Upper lobe of left lung (tissue), 6 donors: ENCODE measurements at regions not wholly inside any gene's neighbourhood (a gene's known extent, or its start where the extent isn't known, plus 50 kb on each side); places are given as distances from the start of the nearest gene placed in this dataset.

Source experiments
- ATAC-seq, 2 donors: fragments of 200-7000 bp; cut with Tn5 transposase; one replicate each; pipeline ENCODE4 v1.9.1; 2022; ENCODE audit warnings: mild to moderate bottlenecking in 2 of 2, moderate library complexity in 2 of 2; ENCODE audit not compliant: low FRiP score in 2 of 2
- DNase-seq, 2 donors: peaks; one replicate each; pipeline ENCODE4 v3.0.0-alpha.2; 2019 to 2020
- H3K27ac ChIP-seq, 4 donors: fragments of 200-600 bp; sonication (generic); one replicate each; pipeline ENCODE4 v1.5.1; 2016 to 2019
- H3K27me3 ChIP-seq, 4 donors: fragments of 200-600 bp; sonication (generic); one replicate each; pipeline ENCODE4 v1.5.1; 2017 to 2019
- H3K36me3 ChIP-seq, 4 donors: fragments of 200-600 bp; sonication (generic); one replicate each; pipeline ENCODE4 v1.5.1; 2016 to 2019
- H3K4me1 ChIP-seq, 4 donors: fragments of 200-600 bp; sonication (generic); one replicate each; pipeline ENCODE4 v1.5.1; 2018 to 2019
- H3K4me3 ChIP-seq, 4 donors: fragments of 200-600 bp; sonication (generic); one replicate each; pipeline ENCODE4 v1.5.1; 2017 to 2019; ENCODE audit warnings: mild to moderate bottlenecking in 2 of 4, moderate library complexity in 1 of 4
- H3K9me3 ChIP-seq, 4 donors: fragments of 200-600 bp; sonication (generic); one replicate each; pipeline ENCODE4 v1.5.1; 2018 to 2019
- CTCF ChIP-seq, 6 experiments: fragments of 450-650 bp in 4 of 6; fragments of 200-600 bp in 2 of 6; sonication (generic) in 2 of 6; IDR thresholded peaks; one replicate each; pipeline ENCODE4 v1.5.1; 2016 to 2019; ENCODE audit warnings: antibody characterized with exemption in 6 of 6
- EP300 ChIP-seq, 4 donors: sonication (generic); formaldehyde crosslinking; IDR thresholded peaks; one replicate each; pipeline ENCODE4 v1.5.1; 2017; ENCODE audit warnings: antibody characterized with exemption in 4 of 4, control low read depth in 2 of 4
- POLR2A ChIP-seq, 4 donors: fragments of 450-650 bp; IDR thresholded peaks; one replicate each; pipeline ENCODE4 v1.5.1; 2016 to 2017; ENCODE audit warnings: antibody characterized with exemption in 4 of 4, mild to moderate bottlenecking in 2 of 4
- POLR2AphosphoS5 ChIP-seq, 2 donors: sonication (generic); formaldehyde crosslinking; IDR thresholded peaks; one replicate each; pipeline ENCODE4 v1.5.1; 2017; ENCODE audit warnings: antibody characterized with exemption in 2 of 2
- WGBS, 2 donors: methylation state at CpG; one replicate each; pipeline ENCODE4 v1.1.5; 2017 to 2018; 5-methylcytosine and 5-hydroxymethylcytosine counted together
- donor health status: DM: no; HTN: no; CAD: no; lungs with moderate emphysema.
- donor health status: DM: no; HTN: yes; CAD: no; lungs with severe emphysema.

GRCh38 chr11:13102865-13103539 is 93.9 kb downstream of the RASSF10 start:
- no peak for TF ChIP-seq POLR2AphosphoS5 (IDR thresholded peaks at IDR 0.05)
- TF ChIP-seq POLR2A (IDR thresholded peaks at IDR 0.05) = no peak
- no peak for TF ChIP-seq CTCF (IDR thresholded peaks at IDR 0.05)
- TF ChIP-seq EP300 (IDR thresholded peaks at IDR 0.05) = no peak
- Histone ChIP-seq H3K9me3 (no peaks in the 10 kb centered on the region), H3K27ac (no peak overlapping the region), H3K27me3 (no peaks in the 10 kb centered on the region), H3K4me3 (no peak overlapping the region), H3K4me1 (peaks cover 0 to 13% (median 4%) of the 10 kb centered on the region in 4 donors), H3K36me3 (no peaks in the 10 kb centered on the region)
- ATAC-seq = no peak
- 84 to 90% methylated on average over 5 of the region's 5 CpGs for WGBS, 2 donors
- no peak for DNase-seq

- Histone ChIP-seq H3K9me3 (no peaks in the 10 kb centered on the region), H3K27me3 (no peaks in the 10 kb centered on the region), H3K36me3 (no peaks in the 10 kb centered on the region), H3K4me1 (peaks cover 0 to 13% (median 4%) of the 10 kb centered on the region in 4 donors), H3K4me3 (no peak overlapping the region), H3K27ac (no peak overlapping the region)
- no peak for DNase-seq
- WGBS, 2 donors = 31 to 94% methylated on average over 2 of the region's 2 CpGs
- TF ChIP-seq POLR2AphosphoS5 (IDR thresholded peaks at IDR 0.05) (no peak), CTCF (IDR thresholded peaks at IDR 0.05) (no peak), EP300 (IDR thresholded peaks at IDR 0.05) (no peak), POLR2A (IDR thresholded peaks at IDR 0.05) (no peak)
- no peak for ATAC-seq
Observed at GRCh38 chr11:13103962-13104554, 94.9 kb downstream of the RASSF10 start.

- no peak for DNase-seq
Observed at GRCh38 chr11:13104619-13105236, 95.6 kb downstream of the RASSF10 start.

GRCh38 chr11:13105237-13105844 is 96.2 kb downstream of the RASSF10 start:
- DNase-seq = no peak
- H3K27ac ChIP-seq = no peak overlapping the region
- H3K4me1 ChIP-seq = peaks cover 0 to 13% (median 4%) of the 10 kb centered on the region in 4 donors
- no peaks in the 10 kb centered on the region for H3K27me3 ChIP-seq
- WGBS, 2 donors = 9 to 14% methylated on average over 4 of the region's 4 CpGs
- H3K9me3 ChIP-seq = no peaks in the 10 kb centered on the region
- H3K4me3 ChIP-seq = no peak overlapping the region
- H3K36me3 ChIP-seq = no peaks in the 10 kb centered on the region
- TF ChIP-seq EP300 (IDR thresholded peaks at IDR 0.05) (no peak), POLR2AphosphoS5 (IDR thresholded peaks at IDR 0.05) (no peak), CTCF (IDR thresholded peaks at IDR 0.05) (no peak), POLR2A (IDR thresholded peaks at IDR 0.05) (no peak)
- ATAC-seq = no peak

More at GRCh38 chr11:13104619-13105236, 95.6 kb downstream of the RASSF10 start:
- Histone ChIP-seq H3K36me3 (no peaks in the 10 kb centered on the region), H3K4me1 (peaks cover 0 to 13% (median 4%) of the 10 kb centered on the region in 4 donors), H3K27ac (no peak overlapping the region), H3K4me3 (no peak overlapping the region), H3K9me3 (no peaks in the 10 kb centered on the region), H3K27me3 (no peaks in the 10 kb centered on the region)
- ATAC-seq = peak in 1 of 2 donors; percentile 39
- TF ChIP-seq POLR2A (IDR thresholded peaks at IDR 0.05) (no peak), CTCF (IDR thresholded peaks at IDR 0.05) (no peak), POLR2AphosphoS5 (IDR thresholded peaks at IDR 0.05) (no peak), EP300 (IDR thresholded peaks at IDR 0.05) (no peak)
- WGBS, 2 donors = 31 to 33% methylated on average over 5 of the region's 5 CpGs
